Keratinocyte (primary cell): ENCODE measurements at regions not wholly inside any gene's neighbourhood (a gene's known extent, or its start where the extent isn't known, plus 50 kb on each side); places are given as distances from the start of the nearest gene placed in this dataset.

Source experiments
- DNase-seq: peaks from one replicate; pipeline ENCODE4 v3.0.0-alpha.2; 2011; ENCODE audit warnings: low read depth, missing footprints, low spot score
- FAIRE-seq: peaks from 2 replicates; lab custom pipeline; 2011; peaks lifted over from hg19 to GRCh38; lab: Jason Lieb, UNC
- H2AFZ ChIP-seq: 2 replicates; pipeline ENCODE4 v1.6.0; 2012; ENCODE audit warnings: low read length, control low read depth, inconsistent platforms; ENCODE audit not compliant: control insufficient read depth
- H3K27ac ChIP-seq: 2 replicates; pipeline ENCODE4 v1.5.1; 2011; ENCODE audit warnings: low read length; ENCODE audit not compliant: control insufficient read depth, insufficient read depth
- H3K27me3 ChIP-seq: 3 replicates; pipeline ENCODE4 v1.6.0; 2011; ENCODE audit warnings: low read length; ENCODE audit not compliant: control insufficient read depth, insufficient read depth; ENCODE audit errors: extremely low read depth
- H3K36me3 ChIP-seq, 2 experiments: 2 replicates in 1 of 2; 3 replicates in 1 of 2; pipeline ENCODE4 v1.5.1; 2011; ENCODE audit warnings: low read length in 2 of 2, mild to moderate bottlenecking in 1 of 2; ENCODE audit not compliant: control insufficient read depth in 2 of 2, insufficient read depth in 2 of 2; ENCODE audit errors: extremely low read depth in 1 of 2
- H3K4me1 ChIP-seq: 3 replicates; pipeline ENCODE4 v1.5.1; 2011; ENCODE audit warnings: low read length; ENCODE audit not compliant: control insufficient read depth, insufficient read depth; ENCODE audit errors: extremely low read depth
- H3K4me2 ChIP-seq: 3 replicates; pipeline ENCODE4 v1.6.0; 2011; ENCODE audit warnings: low read depth, low read length; ENCODE audit not compliant: control insufficient read depth, insufficient read depth; ENCODE audit errors: extremely low read depth
- H3K4me3 ChIP-seq, 3 experiments: fragments of 200-600 bp in 1 of 3; sonication (generic) in 1 of 3; 2 replicates in 2 of 3; 3 replicates in 1 of 3; pipeline ENCODE4 v1.5.1; 2011 to 2016; ENCODE audit warnings: low read length in 3 of 3, mild to moderate bottlenecking in 3 of 3, control low read depth in 2 of 3, inconsistent platforms in 1 of 3, low read depth in 1 of 3, mixed read lengths in 1 of 3, mixed run types in 1 of 3, moderate library complexity in 1 of 3; ENCODE audit not compliant: control insufficient read depth in 2 of 3, insufficient read depth in 2 of 3; ENCODE audit errors: extremely low read depth in 1 of 3
- H3K79me2 ChIP-seq: 2 replicates; pipeline ENCODE4 v1.6.0; 2012; ENCODE audit warnings: low read length; ENCODE audit not compliant: control insufficient read depth, insufficient read depth
- H3K9ac ChIP-seq: 3 replicates; pipeline ENCODE4 v1.6.0; 2011; ENCODE audit warnings: low read length; ENCODE audit not compliant: control insufficient read depth, insufficient read depth; ENCODE audit errors: extremely low read depth
- H3K9me1 ChIP-seq: 3 replicates; pipeline ENCODE4 v1.6.0; 2011; ENCODE audit warnings: low read length; ENCODE audit not compliant: control insufficient read depth, insufficient read depth; ENCODE audit errors: extremely low read depth
- H3K9me3 ChIP-seq: 2 replicates; pipeline ENCODE4 v1.5.1; 2012; ENCODE audit warnings: low read depth, low read length; ENCODE audit not compliant: control insufficient read depth
- H4K20me1 ChIP-seq: 3 replicates; pipeline ENCODE4 v1.6.0; 2011; ENCODE audit warnings: low read length; ENCODE audit not compliant: control insufficient read depth, insufficient read depth; ENCODE audit errors: extremely low read depth
- EZH2 ChIP-seq: IDR thresholded peaks from one replicate; pipeline ENCODE4 v1.6.1; 2012; ENCODE audit warnings: inconsistent platforms, mild to moderate bottlenecking, low read length, moderate library complexity
- dilution Hi-C: fragments of 300-500 bp; cut with MboI; formaldehyde crosslinking; loops from one replicate; pipeline ENCODE4 v1.7.0; 2020; ENCODE audit warnings: low sequenced_read_pairs; ENCODE audit not compliant: extremely low pct_ligation_motif_present
- TF ChIP-seq, protein P1 (sequence below), 3 experiments: IDR thresholded peaks in 1 of 3; conservative IDR thresholded peaks in 1 of 3; optimal IDR thresholded peaks in 1 of 3; 2 replicates in 2 of 3; 3 replicates in 1 of 3; pipeline versions ENCODE3 to v1.5.1; 2011; ENCODE audit warnings: low read length in 3 of 3, mild to moderate bottlenecking in 3 of 3, moderate library complexity in 2 of 3, control low read depth in 1 of 3, inconsistent platforms in 1 of 3; ENCODE audit not compliant: insufficient read depth in 2 of 3; ENCODE audit errors: extremely low read depth in 1 of 3

DNA sequence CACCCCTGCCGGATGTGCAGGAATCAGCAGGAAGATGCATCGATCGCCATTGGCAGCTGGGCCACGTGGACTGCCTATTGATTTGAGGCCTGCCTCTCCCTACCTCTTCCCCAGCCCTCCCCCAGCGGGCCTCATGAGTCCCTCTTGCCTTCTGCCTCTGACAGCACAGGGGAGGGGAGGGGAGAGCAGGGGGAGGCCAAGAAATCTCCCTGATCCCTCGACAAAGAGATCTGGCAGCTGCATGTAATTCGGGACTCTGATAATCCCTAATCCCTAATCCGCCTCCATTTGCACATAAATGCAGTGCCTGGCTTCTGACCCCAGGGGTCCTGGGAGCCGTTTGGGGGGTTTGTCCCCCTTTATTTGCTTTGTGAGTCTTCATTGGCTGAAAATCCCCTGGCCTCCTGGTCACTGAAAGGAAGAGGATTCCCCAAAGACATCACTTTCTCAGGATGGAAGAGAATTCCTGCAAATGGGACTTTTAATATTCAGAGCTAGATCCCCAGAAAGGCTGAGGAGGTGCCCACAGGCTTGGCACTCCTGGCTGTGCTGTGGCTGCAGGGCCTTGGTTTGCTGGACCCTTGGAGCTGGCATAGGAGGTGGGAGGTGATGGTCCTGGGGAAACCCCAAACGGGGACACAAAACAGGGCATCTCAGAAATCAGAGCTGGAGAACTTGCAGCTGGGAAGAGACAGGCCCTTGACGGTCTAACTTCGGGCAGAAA, 239.4 kb upstream of the POU3F1 start:
- Histone ChIP-seq H3K79me2 (no peaks in the 10 kb centered on the region), H3K4me1 (peaks cover 2% of the 10 kb centered on the region), H3K27me3 (peaks cover 6% of the 10 kb centered on the region), H3K9me3 (no peaks in the 10 kb centered on the region), H3K36me3 (no peaks in the 10 kb centered on the region), H2AFZ (no peak overlapping the region), H3K27ac (no peak overlapping the region), H4K20me1 (no peaks in the 10 kb centered on the region), H3K4me2 (no peak overlapping the region), H3K9ac (no peak overlapping the region), H3K9me1 (no peaks in the 10 kb centered on the region), H3K4me3 (no peak overlapping the region)
- DNase-seq, result no peak
- TF ChIP-seq, protein P1, sequence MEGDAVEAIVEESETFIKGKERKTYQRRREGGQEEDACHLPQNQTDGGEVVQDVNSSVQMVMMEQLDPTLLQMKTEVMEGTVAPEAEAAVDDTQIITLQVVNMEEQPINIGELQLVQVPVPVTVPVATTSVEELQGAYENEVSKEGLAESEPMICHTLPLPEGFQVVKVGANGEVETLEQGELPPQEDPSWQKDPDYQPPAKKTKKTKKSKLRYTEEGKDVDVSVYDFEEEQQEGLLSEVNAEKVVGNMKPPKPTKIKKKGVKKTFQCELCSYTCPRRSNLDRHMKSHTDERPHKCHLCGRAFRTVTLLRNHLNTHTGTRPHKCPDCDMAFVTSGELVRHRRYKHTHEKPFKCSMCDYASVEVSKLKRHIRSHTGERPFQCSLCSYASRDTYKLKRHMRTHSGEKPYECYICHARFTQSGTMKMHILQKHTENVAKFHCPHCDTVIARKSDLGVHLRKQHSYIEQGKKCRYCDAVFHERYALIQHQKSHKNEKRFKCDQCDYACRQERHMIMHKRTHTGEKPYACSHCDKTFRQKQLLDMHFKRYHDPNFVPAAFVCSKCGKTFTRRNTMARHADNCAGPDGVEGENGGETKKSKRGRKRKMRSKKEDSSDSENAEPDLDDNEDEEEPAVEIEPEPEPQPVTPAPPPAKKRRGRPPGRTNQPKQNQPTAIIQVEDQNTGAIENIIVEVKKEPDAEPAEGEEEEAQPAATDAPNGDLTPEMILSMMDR (optimal IDR thresholded peaks at IDR 0.05 in 1 of 3, IDR thresholded peaks at IDR 0.05 in 1 of 3, conservative IDR thresholded peaks at IDR 0.05 in 1 of 3; ENCODE audit: extremely low read depth in 1 of 3, insufficient read depth in 2 of 3, low read length in 3 of 3), result no peak
- no peak for TF ChIP-seq EZH2
- dilution Hi-C loops, result no loop called here
- FAIRE-seq, result no peak

DNA sequence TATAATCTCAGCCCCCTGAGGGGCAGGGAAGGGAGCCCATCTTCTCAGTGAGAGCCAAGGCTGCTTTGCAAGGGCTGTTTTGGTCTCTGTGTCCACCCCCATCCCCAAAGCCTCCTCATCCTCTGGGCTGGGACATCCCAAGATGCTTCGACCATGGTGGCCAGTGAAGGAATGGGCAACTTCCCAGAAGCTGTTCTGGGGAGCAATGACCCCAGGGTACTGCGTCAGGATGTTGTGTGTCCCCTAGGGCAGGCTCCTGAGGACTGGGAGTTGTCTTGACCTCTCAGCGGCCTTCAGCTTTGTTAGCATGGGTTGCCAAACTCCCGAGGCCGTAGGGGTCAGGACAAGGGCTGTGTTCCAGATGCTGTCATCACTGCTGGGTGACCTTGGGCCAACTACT, 238.4 kb upstream of the POU3F1 start:
- H3K9me3 ChIP-seq, result no peaks in the 10 kb centered on the region
- no peak overlapping the region for H2AFZ ChIP-seq
- H3K27ac ChIP-seq, result no peak overlapping the region
- DNase-seq (no peak), FAIRE-seq (no peak)
- H3K79me2 ChIP-seq, result no peaks in the 10 kb centered on the region
- TF ChIP-seq, protein P1 (optimal IDR thresholded peaks at IDR 0.05 in 1 of 3, IDR thresholded peaks at IDR 0.05 in 1 of 3, conservative IDR thresholded peaks at IDR 0.05 in 1 of 3; ENCODE audit: extremely low read depth in 1 of 3, insufficient read depth in 2 of 3, low read length in 3 of 3), result no peak
- no peak for TF ChIP-seq EZH2
- H3K9me1 ChIP-seq, result no peaks in the 10 kb centered on the region
- no peak overlapping the region for H3K4me3 ChIP-seq
- H3K27me3 ChIP-seq, result peaks cover 6% of the 10 kb centered on the region
- dilution Hi-C loops, result no loop called here
- peaks cover 2% of the 10 kb centered on the region for H3K4me1 ChIP-seq
- H4K20me1 ChIP-seq, result no peaks in the 10 kb centered on the region
- H3K36me3 ChIP-seq, result no peaks in the 10 kb centered on the region
- no peak overlapping the region for H3K4me2 ChIP-seq
- no peak overlapping the region for H3K9ac ChIP-seq
